ENCODE measurements at regions not wholly inside any gene's neighbourhood (a gene's known extent, or its start where the extent isn't known, plus 50 kb on each side); places are given as distances from the start of the nearest gene placed in this dataset.

DNA sequence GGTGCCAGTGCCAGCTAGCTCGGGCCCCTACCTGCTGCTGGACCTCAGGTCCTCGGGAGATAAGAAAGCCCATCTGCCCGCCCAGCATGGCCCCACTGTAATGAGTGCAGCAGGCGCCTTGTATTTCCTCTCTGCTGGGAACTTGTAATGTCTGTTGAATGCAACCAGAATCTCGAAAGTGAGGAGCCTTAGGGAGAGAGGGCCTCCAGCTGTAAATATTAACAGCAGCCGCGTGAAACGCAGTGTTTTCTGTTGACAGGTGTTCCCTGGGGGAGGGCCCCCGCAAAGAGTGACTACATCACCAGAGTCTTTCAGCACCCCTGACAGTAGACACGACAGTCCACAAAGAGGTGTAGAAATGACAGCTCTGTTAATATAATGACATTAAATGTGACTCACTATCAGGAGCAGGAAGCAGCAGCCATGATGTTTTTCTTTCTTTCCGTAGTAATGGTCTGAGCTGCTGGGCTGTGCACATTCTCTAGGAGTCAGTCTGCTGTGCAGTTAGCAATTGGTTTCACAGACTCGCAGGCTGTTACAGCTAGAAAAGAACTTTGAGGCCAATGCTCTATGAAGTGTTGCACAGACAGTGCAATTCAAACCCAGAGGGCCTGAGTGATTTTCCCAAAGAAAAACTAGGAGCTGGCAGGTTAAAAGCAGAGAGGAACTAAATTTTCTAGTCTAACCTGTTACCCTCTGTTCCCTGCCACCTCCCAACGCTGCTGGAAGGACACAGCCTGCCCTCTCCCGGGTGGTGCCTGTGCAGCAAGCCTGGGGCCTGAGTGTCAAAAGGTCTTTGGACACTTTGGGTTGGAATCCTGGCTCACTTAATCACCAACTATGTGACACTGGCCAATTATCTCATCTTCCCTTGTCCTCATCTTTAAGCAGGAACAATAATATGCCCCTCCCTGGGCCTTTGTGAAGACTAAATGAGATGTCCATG lies 58.6 kb upstream of the WASF3 start:
- Histone ChIP-seq H3K9me1 (replicated peaks; ENCODE audit: control insufficient read depth, extremely low read depth, insufficient read depth, low read length) (no peaks in the 10 kb centered on the region), H3K27me3 (ENCODE audit: control insufficient read depth in 2 of 2, insufficient read depth in 2 of 2, low read length in 2 of 2) (peaks cover 0 to 7% of the 10 kb centered on the region in 2 experiments), H3K36me3 (ENCODE audit: control insufficient read depth in 2 of 2, extremely low read depth in 1 of 2, insufficient read depth in 2 of 2, low read length in 2 of 2) (no peaks in the 10 kb centered on the region), H3K4me3 (replicated peaks in 1 of 3; ENCODE audit: insufficient read depth in 1 of 3, low read depth in 1 of 3, low read length in 3 of 3) (no peak overlapping the region), H3K9ac (replicated peaks; ENCODE audit: extremely low read depth, insufficient read depth, low read length) (no peak overlapping the region), H2AFZ (ENCODE audit: low read depth, low read length) (no peak overlapping the region), H4K20me1 (replicated peaks; ENCODE audit: control insufficient read depth, extremely low read depth, insufficient read depth, low read length) (no peaks in the 10 kb centered on the region), H3K27ac (ENCODE audit: insufficient read depth, low read depth, low read length) (no peak overlapping the region), H3K4me1 (ENCODE audit: control insufficient read depth, extremely low read depth, insufficient read depth, low read length) (peaks cover 7% of the 10 kb centered on the region), H3K9me3 (replicated peaks; ENCODE audit: control insufficient read depth, insufficient read depth, low read length) (no peaks in the 10 kb centered on the region), H3K79me2 (ENCODE audit: control insufficient read depth, insufficient read depth, low read length) (no peaks in the 10 kb centered on the region), H3K4me2 (ENCODE audit: insufficient read depth, low read length) (no peak overlapping the region)
- peak; percentile 11 for DNase-seq (ENCODE audit: low read depth, low spot score)
- FAIRE-seq: peak; percentile 94
- ChIA-PET POLR2A (interaction anchor here (1.1 kb wide), 1 partner anchor 277 kb away, joined by 4 read pairs; the partner anchor contains the start of gene RNF6), CTCF (interaction anchor here (1.0 to 10.7 kb wide), 6 partner anchors 9 to 314 kb away, joined by 3 to 213 read pairs (median 4); no protein-coding TSS in a partner anchor)
- dilution Hi-C loops (cut with MboI; ENCODE audit: extremely low pct_ligation_motif_present, low sequenced_read_pairs): loop anchor here (25.0 kb wide), 1 partner anchor 188 kb away; no protein-coding TSS in a partner anchor
- intact Hi-C loops (cut with micrococcal nuclease): loop anchor here (1.0 to 5.0 kb wide), 4 partner anchors 83 to 199 kb away; no protein-coding TSS in a partner anchor
- BruUV-seq (replicated peaks): no TSS peak
- TF ChIP-seq FOS (IDR thresholded peaks at IDR 0.05; ENCODE audit: borderline replicate concordance, insufficient read depth, low read length) (peak; percentile 13), MYC (IDR thresholded peaks at IDR 0.05; ENCODE audit: low read depth, low read length) (no peak)

DNA sequence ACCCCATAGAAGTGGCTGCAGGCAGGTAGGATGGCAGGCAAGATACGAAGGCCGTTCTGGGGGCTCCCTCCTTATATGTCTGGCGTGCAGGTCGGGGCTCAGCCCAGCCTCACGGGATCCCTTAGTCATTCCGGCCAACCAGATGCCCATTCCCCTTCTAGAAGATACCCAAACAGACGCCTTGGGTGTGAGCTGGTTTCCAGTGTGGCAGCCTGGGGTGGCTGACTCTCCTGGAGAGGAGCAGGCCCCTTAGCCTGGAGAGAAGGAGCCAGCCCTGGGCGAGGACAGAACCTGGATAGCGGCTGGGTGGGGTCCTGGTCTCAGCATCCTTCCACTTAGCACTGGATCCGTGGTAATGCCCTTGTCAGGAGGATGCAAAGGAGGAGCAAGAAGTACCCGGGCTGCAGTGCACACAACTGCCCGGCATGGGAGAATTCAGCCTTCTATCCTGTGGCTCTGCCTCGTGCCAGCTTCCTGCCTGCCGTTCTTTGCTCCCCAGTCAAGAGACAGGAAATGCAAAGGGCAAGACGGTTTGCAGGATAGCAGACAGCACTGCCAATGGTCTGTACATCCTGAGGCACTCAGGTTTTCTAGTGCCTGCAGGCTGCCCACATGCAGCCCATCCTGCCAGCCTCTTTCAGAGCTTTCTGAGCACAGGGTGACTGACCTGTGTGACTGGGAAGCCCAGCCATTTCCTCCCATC lies 56.7 kb upstream of the WASF3 start:
- POLR2A ChIA-PET: interaction anchor here (0.6 kb wide), 1 partner anchor 85 kb away, joined by 3 read pairs; no protein-coding TSS in a partner anchor
- intact Hi-C loops (cut with micrococcal nuclease): no loop called here
- H3K27me3 ChIP-seq (ENCODE audit: control insufficient read depth in 2 of 2, insufficient read depth in 2 of 2, low read length in 2 of 2): no peaks in the 10 kb centered on the region
- no peaks in the 10 kb centered on the region for H3K36me3 ChIP-seq (ENCODE audit: control insufficient read depth in 2 of 2, extremely low read depth in 1 of 2, insufficient read depth in 2 of 2, low read length in 2 of 2)
- no peak overlapping the region for H3K27ac ChIP-seq (ENCODE audit: insufficient read depth, low read depth, low read length)
- no peak overlapping the region for H2AFZ ChIP-seq (ENCODE audit: low read depth, low read length)
- no peaks in the 10 kb centered on the region for H3K79me2 ChIP-seq (ENCODE audit: control insufficient read depth, insufficient read depth, low read length)
- H3K4me3 ChIP-seq (replicated peaks in 1 of 3; ENCODE audit: insufficient read depth in 1 of 3, low read depth in 1 of 3, low read length in 3 of 3): no peak overlapping the region
- dilution Hi-C loops (cut with MboI; ENCODE audit: extremely low pct_ligation_motif_present, low sequenced_read_pairs): no loop called here
- no peak overlapping the region for H3K4me2 ChIP-seq (ENCODE audit: insufficient read depth, low read length)
- H3K4me1 ChIP-seq (ENCODE audit: control insufficient read depth, extremely low read depth, insufficient read depth, low read length): peaks cover 7% of the 10 kb centered on the region
- BruUV-seq (replicated peaks): no TSS peak
- TF ChIP-seq, protein P1, sequence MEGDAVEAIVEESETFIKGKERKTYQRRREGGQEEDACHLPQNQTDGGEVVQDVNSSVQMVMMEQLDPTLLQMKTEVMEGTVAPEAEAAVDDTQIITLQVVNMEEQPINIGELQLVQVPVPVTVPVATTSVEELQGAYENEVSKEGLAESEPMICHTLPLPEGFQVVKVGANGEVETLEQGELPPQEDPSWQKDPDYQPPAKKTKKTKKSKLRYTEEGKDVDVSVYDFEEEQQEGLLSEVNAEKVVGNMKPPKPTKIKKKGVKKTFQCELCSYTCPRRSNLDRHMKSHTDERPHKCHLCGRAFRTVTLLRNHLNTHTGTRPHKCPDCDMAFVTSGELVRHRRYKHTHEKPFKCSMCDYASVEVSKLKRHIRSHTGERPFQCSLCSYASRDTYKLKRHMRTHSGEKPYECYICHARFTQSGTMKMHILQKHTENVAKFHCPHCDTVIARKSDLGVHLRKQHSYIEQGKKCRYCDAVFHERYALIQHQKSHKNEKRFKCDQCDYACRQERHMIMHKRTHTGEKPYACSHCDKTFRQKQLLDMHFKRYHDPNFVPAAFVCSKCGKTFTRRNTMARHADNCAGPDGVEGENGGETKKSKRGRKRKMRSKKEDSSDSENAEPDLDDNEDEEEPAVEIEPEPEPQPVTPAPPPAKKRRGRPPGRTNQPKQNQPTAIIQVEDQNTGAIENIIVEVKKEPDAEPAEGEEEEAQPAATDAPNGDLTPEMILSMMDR (IDR thresholded peaks at IDR 0.05; ENCODE audit: extremely low read depth in 1 of 2, insufficient read depth in 1 of 2, low read depth in 1 of 2, low read length in 2 of 2): no peak
- TF ChIP-seq FOS (IDR thresholded peaks at IDR 0.05; ENCODE audit: borderline replicate concordance, insufficient read depth, low read length): no peak
- no peak for TF ChIP-seq POLR2A (IDR thresholded peaks at IDR 0.05; ENCODE audit: low read depth, low read length)
- no peak for TF ChIP-seq JUN (IDR thresholded peaks at IDR 0.05; ENCODE audit: borderline replicate concordance, insufficient read depth, insufficient read length, low read depth)
- TF ChIP-seq, protein P2, sequence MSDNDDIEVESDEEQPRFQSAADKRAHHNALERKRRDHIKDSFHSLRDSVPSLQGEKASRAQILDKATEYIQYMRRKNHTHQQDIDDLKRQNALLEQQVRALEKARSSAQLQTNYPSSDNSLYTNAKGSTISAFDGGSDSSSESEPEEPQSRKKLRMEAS (IDR thresholded peaks at IDR 0.05; ENCODE audit: insufficient read depth, insufficient read length): no peak
- no peak for TF ChIP-seq GATA2 (IDR thresholded peaks at IDR 0.05; ENCODE audit: insufficient read depth, insufficient read length, low read depth, low read length)
- no peak for TF ChIP-seq POLR2AphosphoS5 (IDR thresholded peaks at IDR 0.05; ENCODE audit: insufficient read depth, low read depth, low read length)
- TF ChIP-seq MYC (IDR thresholded peaks at IDR 0.05; ENCODE audit: low read depth, low read length): no peak
- TF ChIP-seq EZH2 (IDR thresholded peaks at IDR 0.05; ENCODE audit: borderline replicate concordance, low read depth, low read length, severe bottlenecking): no peak
- no peaks in the 10 kb centered on the region for H3K9me1 ChIP-seq (replicated peaks; ENCODE audit: control insufficient read depth, extremely low read depth, insufficient read depth, low read length)
- FAIRE-seq (peak; percentile 78), DNase-seq (ENCODE audit: low read depth, low spot score) (peak; percentile 7)
- CTCF ChIA-PET: interaction anchor here (2.0 to 10.7 kb wide), 3 partner anchors 105 to 315 kb away, joined by 7 to 213 read pairs (median 10); no protein-coding TSS in a partner anchor
- H3K9ac ChIP-seq (replicated peaks; ENCODE audit: extremely low read depth, insufficient read depth, low read length): no peak overlapping the region
- no peaks in the 10 kb centered on the region for H4K20me1 ChIP-seq (replicated peaks; ENCODE audit: control insufficient read depth, extremely low read depth, insufficient read depth, low read length)
- H3K9me3 ChIP-seq (replicated peaks; ENCODE audit: control insufficient read depth, insufficient read depth, low read length): no peaks in the 10 kb centered on the region

Data from endothelial cell of umbilical vein (primary cell).